DOHH2 (cell line): ENCODE measurements at regions not wholly inside any gene's neighbourhood (a gene's known extent, or its start where the extent isn't known, plus 50 kb on each side); places are given as distances from the start of the nearest gene placed in this dataset.

Experiments used
- EZH2phosphoT487 ChIP-seq: fragments of 200-600 bp; sonication (generic); IDR thresholded peaks from 2 replicates; pipeline ENCODE4 v1.6.1; 2017; ENCODE audit warnings: borderline replicate concordance, mild to moderate bottlenecking, antibody characterized with exemption, low read length, moderate library complexity, mixed read lengths
- TF ChIP-seq, protein P1 (sequence below): fragments of 200-600 bp; sonication (generic); IDR thresholded peaks from one replicate; pipeline ENCODE4 v1.5.1; 2014; ENCODE audit warnings: antibody characterized with exemption, mild to moderate bottlenecking, low read depth, low read length; ENCODE audit not compliant: poor library complexity, severe bottlenecking

DNA sequence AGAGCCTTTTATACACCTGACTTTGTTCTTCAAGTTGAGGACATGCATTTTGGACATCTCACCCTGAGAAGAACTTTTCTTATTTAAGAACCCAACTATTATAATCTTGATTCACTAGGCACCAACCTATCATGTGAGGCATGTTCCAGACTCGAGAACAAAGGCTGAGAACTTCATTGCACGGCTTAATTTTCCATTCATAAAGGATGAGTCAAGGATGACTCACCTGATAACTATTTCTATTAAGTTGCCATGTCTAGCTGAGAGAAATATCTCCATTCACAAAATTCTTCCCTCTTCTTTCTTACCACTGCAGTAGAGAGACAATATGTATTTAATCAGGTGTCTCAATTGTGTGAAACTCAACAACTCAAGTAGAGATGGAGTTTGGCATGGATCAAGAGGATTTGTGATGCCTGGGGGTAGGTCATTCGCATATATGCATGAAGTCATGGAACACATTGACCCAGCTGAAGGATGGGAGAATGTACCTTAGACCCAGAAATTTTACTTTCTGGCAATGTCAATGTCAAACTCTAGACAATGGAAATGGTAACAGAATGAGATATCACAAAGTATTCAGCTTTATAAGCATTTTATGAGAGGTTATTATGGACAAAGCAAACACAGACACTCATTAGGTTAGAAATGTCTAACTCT is 173.2 kb upstream of the PRNP start:
- TF ChIP-seq, protein P1, sequence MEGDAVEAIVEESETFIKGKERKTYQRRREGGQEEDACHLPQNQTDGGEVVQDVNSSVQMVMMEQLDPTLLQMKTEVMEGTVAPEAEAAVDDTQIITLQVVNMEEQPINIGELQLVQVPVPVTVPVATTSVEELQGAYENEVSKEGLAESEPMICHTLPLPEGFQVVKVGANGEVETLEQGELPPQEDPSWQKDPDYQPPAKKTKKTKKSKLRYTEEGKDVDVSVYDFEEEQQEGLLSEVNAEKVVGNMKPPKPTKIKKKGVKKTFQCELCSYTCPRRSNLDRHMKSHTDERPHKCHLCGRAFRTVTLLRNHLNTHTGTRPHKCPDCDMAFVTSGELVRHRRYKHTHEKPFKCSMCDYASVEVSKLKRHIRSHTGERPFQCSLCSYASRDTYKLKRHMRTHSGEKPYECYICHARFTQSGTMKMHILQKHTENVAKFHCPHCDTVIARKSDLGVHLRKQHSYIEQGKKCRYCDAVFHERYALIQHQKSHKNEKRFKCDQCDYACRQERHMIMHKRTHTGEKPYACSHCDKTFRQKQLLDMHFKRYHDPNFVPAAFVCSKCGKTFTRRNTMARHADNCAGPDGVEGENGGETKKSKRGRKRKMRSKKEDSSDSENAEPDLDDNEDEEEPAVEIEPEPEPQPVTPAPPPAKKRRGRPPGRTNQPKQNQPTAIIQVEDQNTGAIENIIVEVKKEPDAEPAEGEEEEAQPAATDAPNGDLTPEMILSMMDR, result no peak
- TF ChIP-seq EZH2phosphoT487, result no peak
